Cerebellar cortex (tissue), 1 donor: ENCODE measurements at regions not wholly inside any gene's neighbourhood (a gene's known extent, or its start where the extent isn't known, plus 50 kb on each side); places are given as distances from the start of the nearest gene placed in this dataset.
"Not testable (repeated sequence)": the region's sequence is repeated elsewhere in the genome, so short reads cannot be mapped to it uniquely, and the experiment has no call there.

Experiments
- DNase-seq: peaks from one replicate; pipeline ENCODE4 v3.0.0-alpha.2; 2015; ENCODE audit warnings: low spot score

DNA sequence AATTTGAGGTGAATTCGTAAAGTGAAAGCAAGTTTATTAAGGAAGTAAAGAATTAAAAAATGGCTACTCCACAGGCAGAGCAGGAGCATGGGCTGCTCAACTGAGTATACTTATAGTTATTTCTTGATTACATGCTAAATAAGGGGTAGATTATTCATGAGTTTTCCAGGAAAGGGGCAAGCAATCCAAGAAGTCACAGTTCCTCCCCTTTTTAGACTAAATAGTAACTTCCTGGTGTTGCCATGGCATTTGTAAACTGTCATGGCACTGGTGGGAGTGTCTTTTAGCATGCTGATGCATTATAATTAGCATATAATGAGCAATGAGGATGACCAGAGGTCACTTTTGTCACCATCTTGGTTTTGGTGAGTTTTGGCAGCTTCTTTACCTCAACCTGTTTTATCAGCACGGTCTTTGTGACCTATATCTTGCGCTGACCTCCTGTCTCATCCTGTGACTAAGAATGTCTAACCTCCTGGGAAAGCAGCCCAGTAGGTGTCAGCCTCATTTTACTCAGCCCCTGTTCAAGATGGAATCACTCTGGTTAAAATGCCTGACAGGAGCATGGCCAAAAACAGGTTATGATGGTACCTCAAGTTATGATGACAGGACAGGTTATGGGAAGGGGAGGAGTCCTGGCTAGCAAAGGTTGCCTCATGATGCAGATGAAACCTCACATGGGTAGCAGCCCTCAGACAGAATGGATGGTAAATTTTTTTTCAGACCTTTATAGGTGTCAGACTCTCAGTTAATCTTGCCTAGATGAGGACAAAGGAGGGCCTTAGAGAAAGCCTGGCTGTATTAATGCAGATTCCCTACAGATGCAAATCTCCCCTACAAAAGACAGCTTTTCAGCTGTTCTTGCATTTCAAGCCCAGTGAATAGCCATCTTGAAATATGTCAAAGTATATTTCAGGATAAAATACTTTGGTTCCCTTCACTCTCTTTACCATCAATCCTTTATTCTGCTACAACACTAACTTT, 49.7 kb downstream of the SIPA1L2 start:
- DNase-seq = no peak

DNA sequence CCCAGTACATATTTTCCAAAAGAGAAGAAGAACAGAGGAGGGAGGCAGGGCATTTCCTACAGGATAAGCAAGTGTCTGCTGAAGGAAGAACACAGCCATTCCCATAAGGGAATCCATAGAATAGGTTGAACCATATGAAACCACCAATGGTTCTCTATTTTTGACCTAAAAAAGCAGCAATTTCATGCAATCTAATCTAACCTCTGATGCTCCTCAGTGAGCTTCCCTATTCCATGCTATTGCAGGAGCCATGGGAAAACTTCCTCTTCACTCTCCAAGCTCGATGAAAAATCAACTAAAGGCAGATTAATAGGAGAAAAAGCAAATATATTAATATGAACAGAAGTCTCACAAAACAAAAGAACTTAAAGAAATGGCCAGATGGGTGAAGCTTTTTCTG, 50.5 kb downstream of the SIPA1L2 start:
- DNase-seq = no peak

DNA sequence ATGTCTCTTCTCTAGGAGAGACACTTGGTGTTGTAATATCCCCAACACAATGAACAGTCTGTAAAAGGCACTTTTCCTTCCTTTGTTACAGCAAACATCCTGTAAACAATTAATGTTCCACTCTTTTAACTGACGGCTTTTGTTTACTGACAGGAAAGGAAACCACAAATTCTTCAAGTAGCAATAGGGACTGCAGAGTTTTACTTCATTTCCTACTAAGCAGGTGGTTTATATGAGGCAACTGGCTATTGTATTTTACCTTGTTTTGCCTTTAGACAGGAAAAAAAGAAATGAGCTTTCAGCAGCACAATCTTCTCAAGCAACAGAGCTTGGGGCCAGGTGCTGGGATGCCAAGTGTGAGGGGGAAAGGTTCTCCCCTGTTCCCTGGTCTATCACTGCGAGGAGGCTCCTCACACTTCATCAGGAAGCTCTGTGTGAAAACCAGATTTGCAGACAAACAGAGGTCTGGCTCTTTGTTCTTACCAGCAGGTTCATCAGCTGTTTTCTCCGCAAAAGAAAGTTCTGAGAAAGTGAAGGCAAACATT, 51.2 kb downstream of the SIPA1L2 start:
- DNase-seq = no peak

DNA sequence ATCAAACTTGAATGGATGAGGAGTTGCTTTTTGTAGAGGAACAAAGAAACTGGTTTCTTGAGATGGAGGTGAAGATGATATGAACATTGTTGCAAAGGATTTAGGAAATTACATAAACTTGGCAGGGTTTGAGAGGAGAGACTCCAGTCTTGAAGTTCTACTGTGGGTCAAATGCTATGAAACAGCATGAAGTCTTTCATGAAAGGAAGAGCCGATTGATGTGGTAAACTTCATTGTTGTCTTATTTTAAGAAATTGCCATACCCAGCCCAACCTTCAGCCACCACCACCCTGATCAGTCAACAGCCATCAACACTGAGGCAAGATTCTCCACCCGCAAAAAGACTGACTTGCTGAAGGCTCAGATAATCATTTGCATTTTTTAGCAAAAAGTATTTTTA, 52.2 kb downstream of the SIPA1L2 start:
- no peak for DNase-seq

DNA sequence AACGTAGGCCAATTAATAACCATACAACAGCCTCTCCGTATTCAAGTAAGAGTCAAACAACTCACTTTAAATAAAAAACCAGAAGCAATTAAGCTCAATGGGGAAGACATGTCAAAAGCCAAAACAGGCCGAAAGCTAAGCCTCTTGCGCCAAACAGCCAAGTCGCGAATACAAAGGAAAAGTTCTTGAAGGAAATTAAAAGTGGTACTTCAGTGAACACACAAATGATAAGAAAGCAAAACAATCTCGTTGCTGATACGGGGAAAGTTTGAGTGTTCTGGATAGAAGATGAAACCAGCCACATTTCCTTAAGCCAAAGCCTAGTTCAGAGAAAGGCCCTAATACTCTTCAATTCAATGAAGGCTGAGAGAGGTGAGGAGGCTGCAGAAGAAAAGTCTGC, 53.4 kb downstream of the SIPA1L2 start:
- no peak for DNase-seq

DNA sequence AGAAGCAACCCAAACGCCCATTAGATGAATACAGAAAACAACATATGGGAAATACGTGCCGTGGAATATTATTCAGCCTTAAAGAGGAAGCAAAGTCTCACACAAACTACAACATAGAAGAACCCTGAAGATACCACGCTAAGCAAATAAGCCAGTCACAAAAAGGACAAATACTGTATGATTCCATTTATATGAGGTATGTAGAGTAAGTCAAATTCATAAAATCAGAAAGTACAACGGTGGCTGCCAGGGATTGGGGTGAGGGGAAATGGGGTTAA, 54.2 kb downstream of the SIPA1L2 start:
- no peak for DNase-seq

DNA sequence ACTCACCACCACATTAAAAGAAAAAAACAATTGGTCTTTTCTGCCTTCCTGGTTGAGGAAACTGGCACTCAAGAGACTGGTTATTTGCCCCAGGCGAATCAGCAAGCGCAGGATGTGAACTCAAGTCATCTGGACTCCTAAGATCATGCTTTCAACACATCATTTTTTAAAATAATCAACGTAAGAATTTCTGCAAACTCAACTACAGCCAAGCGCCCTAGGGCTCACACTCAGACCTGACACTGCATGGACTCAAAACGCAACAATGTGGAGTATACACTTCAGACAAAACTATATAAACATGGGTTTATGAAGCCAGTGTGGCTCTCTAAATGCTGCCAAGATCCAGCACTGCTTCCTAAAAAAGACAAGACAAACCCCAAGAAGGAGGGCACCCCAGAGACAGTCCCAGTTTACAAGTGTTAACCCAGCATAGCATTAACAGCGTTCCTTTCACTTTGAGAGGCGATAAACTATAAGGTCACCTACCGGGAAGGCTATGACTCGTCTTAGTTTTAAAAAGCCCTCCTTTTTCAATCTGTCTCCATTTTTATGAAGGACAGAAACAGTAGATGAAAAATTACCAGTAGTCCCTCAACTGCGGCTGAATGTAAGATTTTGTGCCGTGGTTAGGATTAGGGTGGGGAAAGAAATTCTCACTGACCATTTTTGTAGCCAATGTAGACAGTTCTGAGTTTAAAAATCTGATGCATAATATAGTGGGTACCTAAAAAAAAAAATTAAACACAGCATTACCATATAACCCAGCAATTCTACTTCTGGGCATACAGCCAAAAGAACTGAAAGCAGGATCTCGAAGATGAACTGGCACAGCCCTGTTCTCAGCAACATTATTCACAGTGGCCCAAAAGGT, 54.8 kb downstream of the SIPA1L2 start:
- DNase-seq = no peak

DNA sequence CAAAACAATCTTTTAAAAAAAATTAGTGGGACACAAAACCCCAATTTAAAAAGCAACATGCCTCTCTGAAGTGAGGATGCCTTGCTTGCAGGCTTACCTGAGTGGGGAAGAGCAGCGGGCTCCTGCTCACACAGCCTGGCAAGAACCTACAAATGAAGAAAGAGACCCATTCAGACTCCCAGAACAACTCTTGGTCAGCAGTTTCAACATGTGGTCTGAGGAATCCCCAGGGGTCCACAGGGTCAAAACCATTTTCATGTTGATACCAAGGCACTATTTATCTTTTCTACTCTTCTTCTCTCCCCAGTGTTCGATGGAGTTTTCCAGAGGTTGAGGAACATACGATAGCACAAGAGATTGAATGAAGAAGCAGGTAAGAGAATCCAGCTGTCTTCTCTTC, 55.9 kb downstream of the SIPA1L2 start:
- DNase-seq = no peak

DNA sequence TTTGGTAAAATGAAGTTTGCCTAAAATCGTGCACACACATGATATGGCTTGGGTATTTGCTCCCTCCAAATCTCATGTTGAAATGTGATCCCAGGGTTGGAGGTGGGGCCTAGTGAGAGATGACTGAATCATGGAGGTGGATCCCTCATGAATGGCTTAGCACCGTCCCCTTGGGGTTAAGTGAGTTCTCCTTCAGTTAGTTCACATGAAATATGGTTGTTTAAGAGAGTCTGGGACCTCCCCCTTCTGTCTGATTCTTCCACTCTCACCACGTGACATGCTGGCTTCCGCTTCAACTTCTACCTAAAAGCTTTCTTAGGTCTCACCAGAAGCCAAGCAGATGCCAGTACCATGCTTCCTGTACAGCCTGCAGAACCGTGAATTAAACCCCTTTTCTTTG, 58.4 kb downstream of the SIPA1L2 start:
- DNase-seq = no peak

DNA sequence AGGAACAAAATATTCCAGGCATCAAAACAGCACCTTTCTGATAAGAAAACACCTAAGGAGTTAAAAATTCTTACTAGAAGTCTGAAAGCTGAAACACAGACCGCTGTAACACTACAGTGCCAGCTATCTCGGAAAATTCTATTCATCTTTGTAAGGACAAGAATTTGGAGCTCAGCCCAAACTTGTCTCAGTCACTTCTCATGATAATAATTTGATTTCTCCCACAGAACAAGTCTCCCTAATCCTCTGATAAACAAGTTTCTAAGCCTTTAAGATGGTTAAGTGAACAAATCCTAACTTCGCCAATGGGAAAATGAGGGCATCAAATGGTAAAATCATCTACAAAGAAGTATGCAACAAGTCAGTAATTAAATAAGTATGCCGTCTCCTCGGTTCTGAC, 59.9 kb downstream of the SIPA1L2 start:
- DNase-seq = no peak

DNA sequence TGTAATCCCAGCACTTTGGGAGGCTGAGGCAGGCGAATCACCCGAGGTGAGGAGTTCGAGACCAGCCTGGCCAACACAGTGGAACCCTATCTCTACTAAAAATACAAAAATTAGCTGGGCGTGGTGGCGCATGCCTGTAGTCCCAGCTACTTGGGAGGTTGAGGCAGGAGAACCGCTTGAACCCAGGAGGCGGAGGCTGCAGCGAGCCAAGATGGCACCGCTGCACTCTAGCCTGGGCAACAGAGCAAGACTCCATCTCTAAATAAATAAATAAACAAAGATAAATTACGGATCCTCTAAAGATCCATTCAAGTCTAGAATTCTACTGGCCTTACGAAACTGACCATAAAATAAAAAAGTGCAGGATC, 60.4 kb downstream of the SIPA1L2 start:
- not testable (repeated sequence) for DNase-seq

DNA sequence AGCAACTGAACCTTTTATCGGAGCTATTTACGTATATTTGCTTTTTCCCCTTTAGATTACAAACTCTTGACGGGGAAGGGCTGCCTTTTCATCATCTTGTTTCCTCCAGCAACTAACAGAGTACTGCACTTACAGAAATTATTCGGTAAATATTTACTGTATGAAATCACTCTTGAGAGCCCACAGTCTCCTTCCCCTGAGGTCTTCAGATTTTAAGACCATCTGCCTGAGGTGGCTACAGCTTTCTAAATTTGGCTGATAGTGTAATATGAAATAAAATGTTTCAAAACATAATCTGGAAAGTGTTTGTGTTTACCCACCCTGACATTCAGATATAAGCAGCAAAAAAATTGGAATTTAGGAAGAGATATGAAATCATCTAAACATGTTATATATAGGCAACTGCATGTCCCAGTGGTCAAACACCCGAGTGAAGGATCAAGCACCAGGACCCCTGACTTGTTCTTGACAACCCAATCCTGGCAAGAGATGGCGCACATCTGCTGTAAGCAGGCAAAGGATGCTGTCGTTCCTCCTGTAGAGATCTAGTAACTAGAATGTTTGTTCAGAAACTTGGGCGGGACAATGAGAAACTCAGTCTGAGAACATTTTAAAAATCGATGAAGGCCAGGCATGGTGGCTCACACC, 60.9 kb downstream of the SIPA1L2 start:
- DNase-seq = no peak

DNA sequence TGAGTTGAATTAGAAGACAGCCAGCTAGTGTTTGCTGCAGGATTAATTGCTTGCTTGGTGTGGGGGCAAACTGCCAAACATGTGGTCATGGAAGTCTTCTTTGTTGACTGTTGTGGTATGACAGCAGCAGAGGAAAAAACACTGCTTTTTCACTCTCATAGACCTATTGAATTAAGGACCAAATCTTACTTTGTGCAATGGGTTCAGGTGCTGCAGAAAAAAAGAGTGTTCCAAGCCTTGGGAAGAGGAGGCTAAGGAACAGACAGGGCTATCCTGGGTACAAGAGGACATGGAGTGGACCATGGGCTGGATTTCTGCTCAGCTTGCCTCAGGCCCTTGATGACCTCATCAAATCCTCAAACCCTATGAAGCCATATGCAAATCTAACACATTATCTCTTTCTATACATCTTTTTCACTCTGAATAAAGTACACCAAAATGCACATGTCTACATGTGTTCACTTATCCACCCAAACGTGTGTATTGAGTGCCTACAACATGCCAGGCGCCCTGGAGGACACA, 61.5 kb downstream of the SIPA1L2 start:
- no peak for DNase-seq

DNA sequence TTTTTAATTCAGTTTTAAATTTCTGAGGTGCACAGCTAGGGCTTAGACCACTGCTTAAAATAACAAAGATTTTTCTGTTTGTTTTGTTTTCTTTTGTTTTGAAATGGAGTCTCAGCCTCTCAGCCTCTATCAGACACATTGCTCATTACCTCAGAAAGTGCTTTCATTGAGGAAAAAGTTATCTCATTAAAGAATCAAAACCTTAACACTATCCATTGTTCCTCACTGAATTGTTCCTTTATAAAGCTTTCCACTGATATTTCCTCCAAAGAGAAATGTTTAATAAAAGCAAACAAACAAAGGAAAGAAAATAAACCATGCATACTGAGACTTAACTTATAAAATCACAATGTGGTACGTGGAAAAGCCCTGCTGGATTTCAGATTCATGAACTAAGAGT, 63.8 kb downstream of the SIPA1L2 start:
- no peak for DNase-seq

DNA sequence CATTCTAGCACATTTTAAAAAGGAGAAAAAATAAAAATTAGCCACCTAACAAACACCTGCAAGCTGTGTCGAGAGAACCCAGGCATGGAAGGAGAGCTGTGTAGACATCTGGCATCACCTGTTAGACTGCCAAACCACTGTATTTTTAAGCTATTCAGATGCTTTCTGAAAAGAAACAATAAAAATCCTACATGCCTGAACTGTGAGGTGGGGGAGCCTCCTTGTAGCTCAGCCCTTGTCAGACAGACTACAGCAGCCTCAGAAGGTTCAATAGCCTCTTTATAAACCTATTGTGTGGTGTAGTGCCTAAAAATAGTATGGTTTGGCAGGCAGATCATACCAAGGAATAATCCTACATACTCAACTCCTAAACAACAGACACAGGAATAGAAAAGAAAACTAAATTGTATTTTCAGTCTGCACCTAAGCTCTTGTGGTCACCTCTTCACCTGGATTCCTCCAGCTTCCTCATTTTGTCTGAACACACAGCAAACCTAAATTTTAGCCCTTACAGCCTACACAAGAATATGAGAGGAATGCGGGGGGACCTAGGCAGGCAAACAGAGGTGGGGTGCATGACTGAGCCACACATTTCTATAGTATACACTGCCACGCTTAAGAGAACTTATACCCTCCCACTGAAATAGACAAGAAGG, 67.0 kb downstream of the SIPA1L2 start:
- no peak for DNase-seq

DNA sequence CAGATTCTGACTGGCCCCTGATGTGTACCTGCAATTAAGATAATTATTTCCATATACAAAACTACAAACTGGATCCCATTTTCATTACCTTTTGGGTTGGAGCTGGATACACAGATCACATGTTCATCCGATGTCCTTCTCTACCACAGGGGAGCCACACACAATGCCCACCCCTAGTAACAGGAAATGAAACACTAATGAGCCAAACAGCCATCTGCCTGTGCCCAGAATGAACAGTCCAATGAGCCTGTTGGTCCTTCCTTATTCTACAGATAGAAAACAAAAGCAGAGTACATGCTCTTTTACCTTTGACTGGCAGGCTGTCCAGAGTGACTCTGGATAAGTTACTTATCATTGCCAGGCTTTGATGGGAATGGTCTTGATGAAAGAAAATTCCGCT, 68.6 kb downstream of the SIPA1L2 start:
- DNase-seq = no peak

DNA sequence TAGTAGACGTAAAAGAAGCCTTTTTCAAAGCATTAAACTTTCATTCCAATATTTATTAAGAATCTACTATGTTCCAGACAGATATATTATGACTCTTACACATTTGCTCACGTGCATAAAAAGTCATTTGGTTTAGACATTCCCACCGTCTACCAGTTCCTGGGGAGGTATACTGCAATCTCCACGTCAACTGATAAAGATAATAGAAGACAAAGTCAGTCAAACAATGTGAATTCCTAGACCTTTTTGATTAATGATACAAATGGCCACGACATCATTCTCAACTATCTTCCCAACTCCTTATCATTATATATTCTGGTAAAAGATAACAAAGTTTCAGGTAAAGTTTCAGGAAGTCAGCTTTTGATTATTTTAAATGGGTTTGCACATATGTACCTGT, 69.0 kb downstream of the SIPA1L2 start:
- DNase-seq = no peak

DNA sequence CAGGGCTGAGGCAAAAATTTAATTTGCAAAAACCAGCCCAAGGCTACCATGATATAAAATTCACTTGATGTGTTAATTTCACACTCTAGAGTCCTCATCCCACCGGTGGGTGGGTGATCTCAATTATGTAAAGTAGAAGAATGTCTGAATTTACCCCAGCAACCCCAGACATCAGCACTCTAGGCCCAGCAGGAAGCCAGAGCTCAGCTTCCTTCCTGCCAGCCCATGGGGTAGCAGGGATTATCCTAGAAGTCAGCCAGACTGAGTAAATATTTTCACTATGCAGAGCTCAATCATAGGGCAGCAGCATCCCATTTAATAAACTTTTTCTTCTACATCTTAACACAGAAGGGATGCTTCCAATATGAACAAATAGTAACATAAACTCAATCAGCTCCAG, 71.0 kb downstream of the SIPA1L2 start:
- DNase-seq = no peak

DNA sequence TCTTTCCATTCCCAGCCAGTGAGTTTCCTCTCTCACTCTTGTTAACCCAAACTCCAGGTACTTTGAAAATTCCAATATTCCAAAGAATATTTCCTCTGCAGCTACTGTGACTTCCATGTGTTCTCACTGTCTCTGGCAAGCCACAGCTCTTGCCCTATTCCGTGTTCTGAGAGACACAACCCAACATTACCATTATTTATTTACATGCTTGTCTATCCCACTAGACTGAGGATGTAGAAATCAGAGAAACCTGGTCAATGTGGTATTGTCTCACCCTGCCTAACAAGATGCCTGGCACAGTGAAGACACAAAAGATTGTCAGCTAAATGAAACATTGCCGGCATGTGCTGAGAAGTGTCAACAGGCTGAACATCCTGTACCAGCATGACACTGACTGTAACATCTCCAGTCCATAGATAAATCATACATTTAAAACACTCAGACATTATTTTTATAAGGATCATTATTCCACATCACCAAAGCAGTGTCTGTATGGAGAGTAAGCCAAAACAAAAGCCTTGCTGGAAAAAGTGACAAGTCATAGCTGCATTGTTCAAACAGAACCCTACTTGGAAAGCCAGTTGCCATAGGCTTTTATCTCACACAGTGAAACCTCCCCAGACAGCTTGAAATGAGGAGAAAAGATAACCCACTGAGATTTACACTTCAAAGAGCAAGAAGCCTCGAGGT, 72.3 kb downstream of the SIPA1L2 start:
- no peak for DNase-seq

DNA sequence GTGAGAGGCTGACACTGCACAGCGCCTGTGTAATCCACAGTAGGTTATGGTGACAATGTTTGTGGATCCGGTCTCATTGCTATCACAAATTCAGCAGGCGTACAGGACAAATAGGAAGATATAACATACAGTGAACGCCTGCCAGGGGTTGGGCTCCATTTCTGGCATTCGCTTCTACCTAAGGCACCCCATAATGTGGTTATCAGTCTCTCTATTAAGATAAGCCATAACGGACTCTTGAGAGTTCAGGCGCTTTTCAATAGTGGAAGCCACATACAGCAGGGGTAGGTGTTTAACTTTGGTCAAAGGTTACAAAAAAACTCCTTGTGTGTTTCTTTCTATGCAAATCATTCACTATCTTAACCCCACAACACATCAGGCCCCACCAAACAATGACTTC, 72.8 kb downstream of the SIPA1L2 start:
- no peak for DNase-seq

DNA sequence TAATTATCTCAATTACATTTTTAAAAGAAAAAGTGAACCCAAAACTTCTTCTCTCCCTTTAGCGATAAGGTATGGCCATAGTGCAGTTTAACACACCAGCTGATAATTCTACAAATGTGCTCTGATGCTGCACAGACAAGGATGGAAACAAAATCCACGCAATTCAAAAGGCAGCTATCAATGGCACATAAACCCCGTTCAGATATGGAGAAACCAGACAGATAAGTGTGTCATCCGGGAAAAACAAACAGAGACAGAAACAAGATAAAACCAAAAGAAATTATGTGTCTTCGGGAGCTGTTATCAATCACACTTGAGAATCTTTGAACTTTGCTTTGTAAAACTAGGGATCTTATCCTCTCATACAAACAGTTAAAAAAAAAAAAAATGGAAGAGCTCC, 73.6 kb downstream of the SIPA1L2 start:
- no peak for DNase-seq
